GM12872 (cell line): ENCODE measurements at regions not wholly inside any gene's neighbourhood (a gene's known extent, or its start where the extent isn't known, plus 50 kb on each side); places are given as distances from the start of the nearest gene placed in this dataset.

Experiments
- TF ChIP-seq, protein P1 (sequence below): IDR thresholded peaks from 3 replicates; pipeline ENCODE4 v1.5.1; 2011; ENCODE audit warnings: low read depth, mild to moderate bottlenecking, low read length, moderate library complexity; ENCODE audit not compliant: insufficient read depth

DNA sequence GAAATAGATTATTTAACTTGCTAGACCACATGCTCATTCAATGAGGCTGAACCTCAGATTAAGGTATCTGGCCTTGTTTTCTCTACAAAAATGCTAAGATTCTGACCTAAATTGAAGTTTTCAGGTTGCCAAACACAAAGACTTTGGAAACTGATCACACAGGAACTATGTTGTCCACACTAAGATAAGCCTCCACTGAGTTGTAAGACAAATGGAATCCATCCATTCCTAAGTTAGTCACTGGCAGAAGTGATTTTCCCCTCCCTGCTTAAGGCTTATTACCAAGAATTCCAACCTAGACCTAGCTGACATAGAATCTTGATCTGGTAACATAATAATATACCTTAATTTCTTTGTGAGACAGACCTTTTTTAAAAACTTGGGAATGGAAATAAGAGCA, 608.1 kb downstream of the TENT5A start:
- TF ChIP-seq, protein P1, sequence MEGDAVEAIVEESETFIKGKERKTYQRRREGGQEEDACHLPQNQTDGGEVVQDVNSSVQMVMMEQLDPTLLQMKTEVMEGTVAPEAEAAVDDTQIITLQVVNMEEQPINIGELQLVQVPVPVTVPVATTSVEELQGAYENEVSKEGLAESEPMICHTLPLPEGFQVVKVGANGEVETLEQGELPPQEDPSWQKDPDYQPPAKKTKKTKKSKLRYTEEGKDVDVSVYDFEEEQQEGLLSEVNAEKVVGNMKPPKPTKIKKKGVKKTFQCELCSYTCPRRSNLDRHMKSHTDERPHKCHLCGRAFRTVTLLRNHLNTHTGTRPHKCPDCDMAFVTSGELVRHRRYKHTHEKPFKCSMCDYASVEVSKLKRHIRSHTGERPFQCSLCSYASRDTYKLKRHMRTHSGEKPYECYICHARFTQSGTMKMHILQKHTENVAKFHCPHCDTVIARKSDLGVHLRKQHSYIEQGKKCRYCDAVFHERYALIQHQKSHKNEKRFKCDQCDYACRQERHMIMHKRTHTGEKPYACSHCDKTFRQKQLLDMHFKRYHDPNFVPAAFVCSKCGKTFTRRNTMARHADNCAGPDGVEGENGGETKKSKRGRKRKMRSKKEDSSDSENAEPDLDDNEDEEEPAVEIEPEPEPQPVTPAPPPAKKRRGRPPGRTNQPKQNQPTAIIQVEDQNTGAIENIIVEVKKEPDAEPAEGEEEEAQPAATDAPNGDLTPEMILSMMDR: no peak

- TF ChIP-seq, protein P1: no peak
Observed at GRCh38 chr6:81138236-81138635, 614.2 kb downstream of the TENT5A start.

DNA sequence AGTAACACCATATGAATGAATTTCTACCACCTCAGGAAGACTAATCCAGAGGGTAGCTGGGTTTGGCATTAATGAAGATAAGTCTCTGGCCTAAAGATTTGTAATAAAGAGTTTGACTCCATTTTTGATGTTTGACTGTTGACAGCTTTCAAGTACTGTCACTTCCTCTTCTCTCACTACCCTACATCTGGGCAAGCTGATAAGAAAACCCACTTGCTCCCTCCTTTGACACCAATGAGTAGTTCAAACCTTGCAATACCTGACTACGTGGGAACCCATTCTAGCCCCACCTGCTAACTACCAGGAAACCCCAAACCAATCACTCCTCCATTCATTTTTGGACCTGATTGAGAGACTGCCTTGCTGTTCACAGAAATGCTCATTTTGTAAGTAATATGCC, 621.5 kb downstream of the TENT5A start:
- TF ChIP-seq, protein P1: no peak

- TF ChIP-seq, protein P1: no peak
Observed at GRCh38 chr6:81130061-81130460, 622.4 kb downstream of the TENT5A start.

DNA sequence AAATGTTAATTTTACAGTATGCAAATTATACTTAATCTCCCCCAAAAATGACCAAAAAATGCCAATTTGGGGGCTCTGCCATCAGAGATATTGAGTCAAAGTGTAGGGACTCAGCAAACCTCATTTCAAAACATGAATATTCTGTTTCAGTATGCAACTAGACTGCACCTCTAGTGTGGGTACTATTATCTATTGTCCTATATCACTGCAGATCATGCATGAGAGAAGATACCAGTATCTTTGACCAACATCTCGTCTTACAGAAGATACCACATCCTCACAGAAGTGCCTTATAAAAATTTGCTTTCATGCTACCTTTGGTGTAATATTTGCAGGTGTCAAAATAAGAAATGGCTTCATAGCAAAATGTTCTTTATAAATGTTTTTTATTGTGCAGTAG, 623.8 kb downstream of the TENT5A start:
- TF ChIP-seq, protein P1: no peak

DNA sequence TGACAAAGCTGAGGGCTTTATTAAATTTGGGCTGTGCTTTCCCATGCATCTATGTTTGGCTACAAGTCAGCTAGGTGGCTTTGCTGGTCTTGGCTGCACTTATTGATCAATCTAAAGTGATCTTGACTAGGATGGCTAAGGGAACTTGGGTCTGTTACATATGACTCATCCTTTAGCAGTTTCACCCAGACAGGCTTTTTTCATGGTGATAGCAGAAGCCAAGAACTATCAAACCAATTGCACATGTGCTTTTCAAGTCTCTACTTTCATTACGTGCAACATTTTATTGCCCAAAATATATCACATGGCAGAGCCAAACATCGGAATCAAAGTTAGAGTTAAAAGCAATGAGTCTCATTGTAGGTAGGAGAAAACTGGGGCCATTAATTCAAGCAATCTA, 626.3 kb downstream of the TENT5A start:
- TF ChIP-seq, protein P1: no peak

DNA sequence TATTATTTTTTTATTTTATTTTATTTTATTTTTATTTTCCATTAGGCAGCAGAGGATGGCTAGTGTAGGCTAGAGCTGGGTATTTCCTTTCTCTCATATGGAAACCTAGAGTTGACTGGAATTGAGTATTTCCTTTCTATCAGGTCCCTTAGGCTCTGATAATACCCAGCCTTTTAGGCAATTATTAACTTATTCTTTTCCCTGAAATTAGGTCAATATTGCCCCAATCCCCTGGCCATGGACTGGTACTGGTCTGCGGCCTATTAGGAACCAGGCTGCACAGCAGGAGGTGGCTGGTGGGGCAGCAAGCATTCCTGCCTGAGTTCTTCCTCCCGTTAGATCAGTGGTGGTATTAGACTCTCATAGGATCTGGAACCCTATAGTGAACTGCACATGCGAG, 632.2 kb downstream of the TENT5A start:
- TF ChIP-seq, protein P1: no peak

DNA sequence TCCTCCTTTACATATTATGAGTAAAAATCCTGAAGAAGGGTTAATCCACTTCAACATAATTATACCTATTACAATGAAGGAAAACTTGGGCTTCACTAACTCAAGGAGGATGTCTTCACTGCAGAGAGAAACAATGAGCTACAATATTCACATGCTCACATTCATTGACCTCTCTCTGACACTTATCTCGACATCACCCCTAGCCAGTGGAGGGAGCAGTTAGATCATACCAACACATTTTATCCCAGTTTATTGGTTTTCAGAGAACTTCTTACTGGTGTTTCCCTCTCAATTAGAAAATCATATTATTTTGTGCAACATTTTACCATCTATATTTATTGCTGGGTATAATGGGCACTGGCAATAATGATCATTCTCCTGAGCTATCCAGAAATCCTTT, 646.5 kb downstream of the TENT5A start:
- TF ChIP-seq, protein P1: no peak
